ENCODE measurements at regions not wholly inside any gene's neighbourhood (a gene's known extent, or its start where the extent isn't known, plus 50 kb on each side); places are given as distances from the start of the nearest gene placed in this dataset.

DNA sequence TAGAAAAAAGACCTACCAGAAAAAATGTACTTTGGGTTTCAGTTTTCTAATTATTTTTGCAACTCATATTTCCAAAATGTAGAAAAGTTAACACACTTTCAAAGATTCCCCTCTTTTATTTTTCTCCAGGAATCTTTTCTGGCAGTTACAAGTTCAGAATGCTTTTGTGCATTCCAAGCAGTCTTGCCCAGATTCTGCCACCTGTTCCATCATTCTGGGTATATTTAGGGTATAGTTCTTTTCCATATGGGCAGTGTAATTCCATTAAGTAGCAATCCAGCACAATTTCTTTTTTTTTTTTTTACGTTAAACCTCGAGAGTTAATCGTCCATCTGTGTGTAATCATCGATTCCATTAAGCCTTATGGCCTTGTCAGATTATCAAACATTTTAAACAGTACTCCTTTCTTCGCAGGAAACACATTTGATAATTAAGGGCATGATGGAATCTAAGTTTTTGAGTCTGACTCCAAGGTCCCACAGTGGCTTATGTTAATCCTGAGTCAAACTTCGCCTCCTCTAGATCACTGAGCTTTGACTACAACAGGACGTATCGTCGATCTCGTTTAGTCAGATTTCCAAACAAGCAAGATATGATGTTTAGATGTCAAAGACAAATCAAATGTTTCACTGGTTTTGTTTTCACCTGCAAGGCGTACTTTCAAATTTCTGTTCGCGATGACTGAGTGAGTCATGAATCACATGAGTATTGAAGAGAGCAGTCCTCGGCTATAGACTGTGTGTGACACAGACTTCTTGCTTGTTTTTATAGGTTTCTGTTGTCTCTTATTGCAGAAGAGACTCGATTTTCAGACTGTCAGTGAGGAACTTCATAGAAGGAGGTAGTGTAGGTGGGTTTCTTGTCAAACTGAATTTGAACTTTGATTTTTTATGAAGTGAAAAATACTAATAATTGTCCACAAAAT, 118.9 kb upstream of the GK2 start:
- intact Hi-C loops (cut with DNase I): no loop called here
- TF ChIP-seq, protein P1, sequence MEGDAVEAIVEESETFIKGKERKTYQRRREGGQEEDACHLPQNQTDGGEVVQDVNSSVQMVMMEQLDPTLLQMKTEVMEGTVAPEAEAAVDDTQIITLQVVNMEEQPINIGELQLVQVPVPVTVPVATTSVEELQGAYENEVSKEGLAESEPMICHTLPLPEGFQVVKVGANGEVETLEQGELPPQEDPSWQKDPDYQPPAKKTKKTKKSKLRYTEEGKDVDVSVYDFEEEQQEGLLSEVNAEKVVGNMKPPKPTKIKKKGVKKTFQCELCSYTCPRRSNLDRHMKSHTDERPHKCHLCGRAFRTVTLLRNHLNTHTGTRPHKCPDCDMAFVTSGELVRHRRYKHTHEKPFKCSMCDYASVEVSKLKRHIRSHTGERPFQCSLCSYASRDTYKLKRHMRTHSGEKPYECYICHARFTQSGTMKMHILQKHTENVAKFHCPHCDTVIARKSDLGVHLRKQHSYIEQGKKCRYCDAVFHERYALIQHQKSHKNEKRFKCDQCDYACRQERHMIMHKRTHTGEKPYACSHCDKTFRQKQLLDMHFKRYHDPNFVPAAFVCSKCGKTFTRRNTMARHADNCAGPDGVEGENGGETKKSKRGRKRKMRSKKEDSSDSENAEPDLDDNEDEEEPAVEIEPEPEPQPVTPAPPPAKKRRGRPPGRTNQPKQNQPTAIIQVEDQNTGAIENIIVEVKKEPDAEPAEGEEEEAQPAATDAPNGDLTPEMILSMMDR (IDR thresholded peaks at IDR 0.05): no peak
- TF ChIP-seq POLR2AphosphoS5 (IDR thresholded peaks at IDR 0.05) (no peak), POLR2A (IDR thresholded peaks at IDR 0.05) (no peak), EP300 (IDR thresholded peaks at IDR 0.05) (no peak)
- H3K9me3 ChIP-seq: no peaks in the 10 kb centered on the region
- no peaks in the 10 kb centered on the region for H3K27me3 ChIP-seq
- H3K4me1 ChIP-seq: no peaks in the 10 kb centered on the region
- H3K4me3 ChIP-seq: no peak overlapping the region
- H3K27ac ChIP-seq: no peak overlapping the region
- no peak for DNase-seq
- H3K36me3 ChIP-seq: no peaks in the 10 kb centered on the region
- WGBS, 2 donors: 86 to 88% methylated on average over 15 of the region's 15 CpGs

DNA sequence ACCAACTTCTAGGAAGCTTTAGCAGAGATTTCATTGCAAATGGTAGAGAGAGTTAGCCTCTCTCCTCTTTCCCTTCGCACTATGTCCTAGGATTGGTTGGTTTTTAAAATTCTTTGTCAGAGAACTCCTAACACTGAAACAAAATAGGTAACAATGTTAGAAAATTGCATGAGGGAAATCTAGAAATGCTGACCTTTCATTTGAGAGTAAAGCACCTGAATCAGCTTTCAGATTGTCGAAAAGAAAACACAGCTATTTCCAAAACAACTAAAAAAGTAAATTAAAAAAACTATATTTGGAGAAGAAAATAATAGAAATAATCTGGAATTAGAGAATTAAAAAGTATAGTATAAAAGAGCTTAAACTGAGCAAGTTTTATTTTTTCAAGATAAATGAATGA, 108.1 kb upstream of the GK2 start:
- H3K4me3 ChIP-seq: no peak overlapping the region
- H3K27me3 ChIP-seq: no peaks in the 10 kb centered on the region
- no peak overlapping the region for H3K27ac ChIP-seq
- H3K9me3 ChIP-seq: no peaks in the 10 kb centered on the region
- 90 to 92% methylated on average over 2 of the region's 2 CpGs for WGBS, 2 donors
- intact Hi-C loops (cut with DNase I): no loop called here
- DNase-seq: no peak
- no peaks in the 10 kb centered on the region for H3K36me3 ChIP-seq
- peaks cover 0 to 12% (median 4%) of the 10 kb centered on the region in 4 donors for H3K4me1 ChIP-seq
- no peak for TF ChIP-seq POLR2AphosphoS5 (IDR thresholded peaks at IDR 0.05)
- TF ChIP-seq, protein P1 (IDR thresholded peaks at IDR 0.05): no peak
- no peak for TF ChIP-seq POLR2A (IDR thresholded peaks at IDR 0.05)
- no peak for TF ChIP-seq EP300 (IDR thresholded peaks at IDR 0.05)

DNA sequence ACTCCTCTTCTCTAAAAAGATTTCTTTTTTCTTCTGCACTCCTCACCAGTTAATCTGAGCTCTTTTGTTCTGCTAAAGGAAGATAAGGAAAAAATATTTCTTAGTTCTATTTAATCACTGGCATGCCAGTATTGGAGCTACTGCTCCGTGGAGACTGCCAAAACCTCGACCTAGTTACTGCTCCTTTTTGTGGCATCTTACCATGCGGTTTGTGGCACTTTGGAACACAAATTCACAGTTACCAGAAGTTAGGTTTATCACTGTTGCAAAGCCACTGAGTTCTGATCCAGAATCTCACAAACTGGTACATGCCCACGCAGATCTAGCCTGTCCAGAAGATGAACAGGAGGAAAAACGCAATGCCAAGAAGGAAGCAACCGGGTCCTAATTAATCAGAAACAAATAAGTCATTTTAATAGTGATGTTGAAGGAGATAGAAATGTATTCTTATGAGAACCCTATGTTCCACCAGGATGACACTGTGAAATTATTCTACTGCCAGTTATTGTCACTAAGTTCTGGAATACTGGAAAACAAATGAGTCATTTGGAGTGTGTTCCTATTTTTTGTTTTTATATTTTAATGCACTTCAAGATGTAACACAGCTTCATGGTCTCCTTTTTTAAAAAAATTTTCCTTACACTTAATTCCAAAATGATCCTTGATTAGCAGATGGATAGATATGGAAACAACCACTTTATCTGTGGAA, 106.7 kb upstream of the GK2 start:
- TF ChIP-seq POLR2AphosphoS5 (IDR thresholded peaks at IDR 0.05) (peak in 1 of 4 donors; percentile 33), EP300 (IDR thresholded peaks at IDR 0.05) (no peak), POLR2A (IDR thresholded peaks at IDR 0.05) (no peak)

DNA sequence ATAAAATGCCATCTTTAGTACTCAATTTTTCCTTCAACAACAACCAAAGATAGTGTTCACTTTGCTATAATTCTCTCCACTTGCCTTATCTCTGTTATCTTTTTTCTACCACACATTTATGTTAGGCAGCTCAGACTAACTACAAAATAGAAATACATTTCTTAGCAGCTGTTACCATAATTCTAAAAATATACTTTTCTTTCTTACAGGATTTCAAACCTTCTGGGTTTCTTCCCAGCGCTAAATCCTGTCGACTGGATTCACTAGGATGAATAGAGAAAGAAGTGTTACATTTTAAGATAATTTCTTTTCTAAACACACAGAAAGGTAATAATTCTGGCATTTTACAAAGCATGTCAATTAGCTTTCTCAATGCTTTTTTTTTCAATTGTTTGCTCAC, 105.5 kb upstream of the GK2 start:
- DNase-seq: no peak
- peaks cover 0 to 12% (median 4%) of the 10 kb centered on the region in 4 donors for H3K4me1 ChIP-seq
- H3K27me3 ChIP-seq: no peaks in the 10 kb centered on the region
- intact Hi-C loops (cut with DNase I): no loop called here
- no peak overlapping the region for H3K4me3 ChIP-seq
- no peaks in the 10 kb centered on the region for H3K36me3 ChIP-seq
- WGBS, 2 donors: 89 to 97% methylated on average over 2 of the region's 2 CpGs
- TF ChIP-seq EP300 (IDR thresholded peaks at IDR 0.05) (no peak), POLR2A (IDR thresholded peaks at IDR 0.05) (no peak), POLR2AphosphoS5 (IDR thresholded peaks at IDR 0.05) (no peak)
- TF ChIP-seq, protein P1 (IDR thresholded peaks at IDR 0.05): no peak
- H3K9me3 ChIP-seq: no peaks in the 10 kb centered on the region
- H3K27ac ChIP-seq: no peak overlapping the region

More for the DNA sequence above, 106.7 kb upstream of the GK2 start:
- no peak for DNase-seq
- Histone ChIP-seq H3K4me3 (no peak overlapping the region), H3K27me3 (no peaks in the 10 kb centered on the region), H3K27ac (peak overlapping the region in 1 of 4 donors; percentile 10), H3K9me3 (no peaks in the 10 kb centered on the region), H3K36me3 (no peaks in the 10 kb centered on the region), H3K4me1 (peaks cover 0 to 12% (median 4%) of the 10 kb centered on the region in 4 donors)
- intact Hi-C loops (cut with DNase I): no loop called here
- WGBS, 2 donors: 69% methylated on average over 6 of the region's 6 CpGs

DNA sequence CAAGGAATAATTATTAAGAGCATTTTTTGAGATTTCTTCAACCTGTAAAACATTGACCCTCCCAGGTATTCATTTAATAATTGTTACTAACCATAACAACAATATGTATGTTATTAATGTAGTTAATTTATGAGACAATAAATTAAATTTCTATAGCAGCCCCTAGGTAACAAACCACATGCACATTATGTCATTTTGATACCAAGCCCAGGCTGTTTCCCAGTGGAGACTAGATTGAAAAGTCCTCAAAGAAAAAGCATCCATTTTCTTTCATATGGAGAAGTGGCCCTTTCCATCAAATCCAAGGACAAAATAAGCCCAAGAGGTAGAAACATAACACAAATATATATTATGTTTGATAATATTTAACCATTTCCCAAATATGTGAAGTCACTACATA, 104.3 kb upstream of the GK2 start:
- no peak for DNase-seq
- no peak overlapping the region for H3K4me3 ChIP-seq
- H3K27ac ChIP-seq: no peak overlapping the region
- no peaks in the 10 kb centered on the region for H3K36me3 ChIP-seq
- no peaks in the 10 kb centered on the region for H3K9me3 ChIP-seq
- H3K27me3 ChIP-seq: no peaks in the 10 kb centered on the region
- no peak for TF ChIP-seq EP300 (IDR thresholded peaks at IDR 0.05)
- no peak for TF ChIP-seq POLR2AphosphoS5 (IDR thresholded peaks at IDR 0.05)
- TF ChIP-seq POLR2A (IDR thresholded peaks at IDR 0.05): no peak
- TF ChIP-seq, protein P1 (IDR thresholded peaks at IDR 0.05): no peak
- intact Hi-C loops (cut with DNase I): no loop called here
- peaks cover 0 to 12% (median 4%) of the 10 kb centered on the region in 4 donors for H3K4me1 ChIP-seq

Measured in sigmoid colon (tissue), 6 donors.